NCI-H1417 treated with DMSO at 0.1 percent for 48 hours (cell line): ENCODE measurements at regions not wholly inside any gene's neighbourhood (a gene's known extent, or its start where the extent isn't known, plus 50 kb on each side); places are given as distances from the start of the nearest gene placed in this dataset.

Experiments used
- DNase-seq: peaks from one replicate; lab custom pipeline; 2025; lab: John Stamatoyannopoulos, UW

- no peak for DNase-seq
Measured at GRCh38 chr6:156056085-156056484, 600.4 kb upstream of the NOX3 start.

- DNase-seq, result no peak
Measured at GRCh38 chr6:156053626-156054025, 598.0 kb upstream of the NOX3 start.

GRCh38 chr6:156046841-156047449 is 591.3 kb upstream of the NOX3 start:
- no peak for DNase-seq

- DNase-seq, result no peak
Measured at GRCh38 chr6:156046268-156046665, 590.6 kb upstream of the NOX3 start.

- no peak for DNase-seq
Measured at GRCh38 chr6:156045401-156046267, 590.0 kb upstream of the NOX3 start.

- DNase-seq, result no peak
Measured at GRCh38 chr6:156033598-156033997, 578.0 kb upstream of the NOX3 start.

GRCh38 chr6:156031516-156031915 is 575.9 kb upstream of the NOX3 start:
- DNase-seq, result no peak

- DNase-seq, result no peak
Measured at GRCh38 chr6:156030053-156030452, 574.4 kb upstream of the NOX3 start.

GRCh38 chr6:156029286-156029985 is 573.8 kb upstream of the NOX3 start:
- DNase-seq, result no peak

GRCh38 chr6:156028335-156029131 is 572.9 kb upstream of the NOX3 start:
- DNase-seq, result no peak

- DNase-seq, result no peak
Measured at GRCh38 chr6:156027248-156027626, 571.6 kb upstream of the NOX3 start.

GRCh38 chr6:156026486-156027247 is 571.0 kb upstream of the NOX3 start:
- DNase-seq, result no peak

GRCh38 chr6:156024339-156024738 is 568.7 kb upstream of the NOX3 start:
- DNase-seq, result no peak

GRCh38 chr6:156021746-156022396 is 566.2 kb upstream of the NOX3 start:
- no peak for DNase-seq

- DNase-seq, result no peak
Measured at GRCh38 chr6:156017838-156018237, 562.2 kb upstream of the NOX3 start.

- no peak for DNase-seq
Measured at GRCh38 chr6:156016186-156016976, 560.7 kb upstream of the NOX3 start.

GRCh38 chr6:156013155-156013554 is 557.5 kb upstream of the NOX3 start:
- DNase-seq, result no peak

GRCh38 chr6:156009656-156010055 is 554.0 kb upstream of the NOX3 start:
- DNase-seq, result no peak

- no peak for DNase-seq
Measured at GRCh38 chr6:156004796-156005195, 549.2 kb upstream of the NOX3 start.

- DNase-seq, result no peak
Measured at GRCh38 chr6:155996151-155996550, 540.5 kb upstream of the NOX3 start.
